ENCODE measurements at regions not wholly inside any gene's neighbourhood (a gene's known extent, or its start where the extent isn't known, plus 50 kb on each side); places are given as distances from the start of the nearest gene placed in this dataset.
"Not testable (repeated sequence)": the region's sequence is repeated elsewhere in the genome, so short reads cannot be mapped to it uniquely, and the experiment has no call there.

DNA sequence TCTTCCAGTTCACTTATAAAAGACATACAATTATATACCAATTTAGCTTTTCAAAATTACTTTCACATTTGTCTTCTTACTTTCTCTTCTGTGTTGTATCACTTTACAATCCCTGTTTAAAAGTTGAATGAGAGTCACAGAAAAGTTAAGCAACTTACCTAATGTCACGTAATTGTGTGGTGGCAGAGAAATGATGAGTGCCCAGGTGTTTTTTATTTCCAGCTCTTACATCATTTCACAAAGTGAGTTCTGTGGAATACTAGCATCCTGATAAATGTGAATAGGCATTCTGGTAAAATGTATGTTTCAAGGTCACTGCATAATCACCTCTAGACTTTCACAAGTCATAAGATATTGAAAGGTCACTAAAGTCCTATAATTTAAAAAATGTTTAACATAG lies 133.0 kb upstream of the FIBIN start:
- DNase-seq (ENCODE audit: low read depth, low spot score), result no peak
- in situ Hi-C loops (cut with HindIII; ENCODE audit: low pct_unique_long_range_greater_than_20kb, low sequenced_read_pairs), result no loop called here

DNA sequence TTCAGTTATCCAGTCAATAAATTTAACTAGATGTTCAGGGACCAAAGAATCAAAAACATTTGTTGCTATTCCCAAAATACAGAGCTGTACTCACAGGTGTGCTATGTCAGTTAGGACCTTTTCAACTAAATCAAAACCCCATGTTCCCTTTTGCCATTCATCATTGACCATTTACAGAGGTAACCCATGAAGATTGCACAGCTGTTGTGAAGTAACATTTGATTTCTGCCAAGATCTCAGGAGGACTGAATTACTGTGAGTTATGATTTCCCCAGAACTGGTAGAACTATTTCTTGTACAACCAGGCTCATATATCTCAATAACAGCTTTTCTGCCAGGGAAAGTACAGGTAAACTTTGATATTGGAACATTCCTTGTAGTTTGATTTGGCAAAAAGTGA lies 131.1 kb upstream of the FIBIN start:
- in situ Hi-C loops (cut with HindIII; ENCODE audit: low pct_unique_long_range_greater_than_20kb, low sequenced_read_pairs), result no loop called here
- DNase-seq (ENCODE audit: low read depth, low spot score), result no peak

DNA sequence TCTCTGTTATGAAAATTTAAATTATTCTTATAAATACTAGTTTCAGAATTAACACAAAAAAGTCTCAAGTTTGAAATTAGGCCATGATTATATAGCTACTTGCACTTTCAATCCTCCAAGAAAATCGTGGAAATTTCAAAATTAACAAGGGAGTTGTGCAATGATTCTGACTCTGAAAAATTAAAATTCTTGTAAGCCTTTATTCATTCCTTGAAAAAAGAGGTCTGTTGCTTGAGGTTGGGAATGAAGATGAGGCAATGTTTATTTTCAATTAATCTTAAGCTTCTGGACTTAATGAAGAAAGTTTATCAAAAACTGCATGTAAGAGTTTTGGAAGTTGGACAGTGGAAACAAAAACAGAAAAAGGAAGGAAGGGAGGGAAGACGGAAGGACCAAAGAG lies 128.2 kb upstream of the FIBIN start:
- DNase-seq (ENCODE audit: low read depth, low spot score), result no peak
- in situ Hi-C loops (cut with HindIII; ENCODE audit: low pct_unique_long_range_greater_than_20kb, low sequenced_read_pairs), result no loop called here

DNA sequence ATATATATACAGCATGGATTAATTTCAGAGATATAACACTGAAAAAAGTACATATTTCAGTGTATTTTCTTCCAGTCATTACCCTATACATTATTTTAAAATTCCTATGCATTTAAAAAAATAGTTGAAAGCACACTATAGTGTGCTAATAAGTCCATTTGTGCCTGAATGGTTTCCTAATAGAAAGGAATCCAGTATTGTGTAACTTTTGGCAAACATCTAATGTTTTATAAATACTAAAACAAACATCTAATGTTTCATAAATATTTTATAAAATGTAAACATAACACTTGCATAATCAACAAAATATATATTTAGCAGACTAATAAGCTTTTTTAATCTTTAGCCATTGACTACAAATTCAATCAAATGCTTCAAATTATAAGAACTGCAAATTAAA lies 126.6 kb upstream of the FIBIN start:
- no peak for DNase-seq (ENCODE audit: low read depth, low spot score)
- in situ Hi-C loops (cut with HindIII; ENCODE audit: low pct_unique_long_range_greater_than_20kb, low sequenced_read_pairs), result no loop called here

DNA sequence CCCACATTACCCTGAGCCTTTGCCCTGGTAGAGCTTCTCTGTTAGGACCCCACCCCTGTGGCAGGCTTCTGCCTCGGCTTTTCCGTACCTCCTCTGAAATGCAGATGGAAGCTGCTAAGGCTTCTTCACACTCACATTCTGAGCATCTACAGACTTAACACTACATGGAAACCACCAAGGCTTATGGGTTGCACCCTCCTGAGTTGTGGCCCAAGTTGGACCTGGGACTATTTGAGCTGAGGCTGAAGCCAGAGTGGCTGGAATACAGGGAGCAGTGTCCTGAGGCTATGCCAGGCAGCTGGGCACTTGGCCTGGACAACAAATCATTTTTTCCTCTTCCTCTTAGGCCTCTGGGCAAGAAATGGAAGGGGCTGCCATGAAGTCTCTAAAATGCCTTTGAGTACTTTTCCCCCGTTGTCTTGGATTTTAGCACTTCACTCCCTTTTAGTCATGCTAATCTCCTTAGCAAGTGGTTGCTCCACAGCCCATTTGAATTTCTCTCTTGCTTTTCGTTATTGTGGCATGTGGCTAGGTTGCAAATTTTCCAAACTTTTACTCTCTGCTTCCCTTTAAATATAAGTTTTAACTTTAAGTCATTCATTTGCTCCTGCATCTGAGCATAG lies 114.8 kb upstream of the FIBIN start:
- in situ Hi-C loops (cut with HindIII; ENCODE audit: low pct_unique_long_range_greater_than_20kb, low sequenced_read_pairs), result no loop called here
- DNase-seq (ENCODE audit: low read depth, low spot score), result no peak

DNA sequence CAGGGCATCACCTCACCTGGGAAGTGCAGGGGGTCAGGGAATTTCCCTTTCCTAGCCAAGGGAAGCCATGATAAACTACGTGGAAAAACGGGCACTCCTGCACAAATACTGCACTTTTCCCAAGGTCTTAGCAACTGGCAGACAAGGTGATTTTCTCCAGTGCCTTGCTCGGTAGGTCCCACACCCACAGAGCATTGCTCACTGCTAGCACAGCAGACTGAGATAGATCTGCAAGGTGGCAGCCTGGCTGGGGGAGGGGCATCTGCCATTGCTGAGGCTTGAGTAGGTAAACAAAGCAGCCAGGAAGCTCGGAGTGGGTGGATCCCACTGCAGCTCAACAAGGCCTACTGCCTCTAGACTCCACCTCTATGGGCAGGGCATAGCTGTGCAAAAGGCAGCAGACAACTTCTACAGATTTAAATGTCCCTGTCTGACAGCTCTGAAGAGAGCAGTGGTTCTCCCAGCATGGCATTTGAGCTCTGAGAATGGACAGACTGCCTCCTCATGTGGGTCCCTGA lies 111.5 kb upstream of the FIBIN start:
- in situ Hi-C loops (cut with HindIII; ENCODE audit: low pct_unique_long_range_greater_than_20kb, low sequenced_read_pairs); DNase-seq (ENCODE audit: low read depth, low spot score): not testable (repeated sequence)

DNA sequence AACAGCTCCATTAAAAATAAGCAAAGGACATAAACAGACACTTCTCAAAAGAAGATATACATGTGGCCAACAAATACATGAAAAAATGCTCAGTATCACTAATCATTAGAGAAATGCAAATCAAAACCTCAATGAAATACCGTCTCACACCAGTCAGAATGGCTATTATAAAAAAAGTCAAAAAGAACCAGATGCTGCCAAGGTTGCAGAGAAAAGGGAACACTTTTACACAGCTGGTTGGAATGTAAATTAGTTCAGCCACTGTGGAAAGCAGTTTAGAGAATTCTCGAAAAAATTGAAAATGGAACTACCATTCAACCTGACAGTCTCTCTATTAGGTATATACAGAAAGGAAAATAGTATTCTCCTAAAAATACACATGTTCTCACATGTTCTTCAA lies 102.4 kb upstream of the FIBIN start:
- in situ Hi-C loops (cut with HindIII; ENCODE audit: low pct_unique_long_range_greater_than_20kb, low sequenced_read_pairs), result no loop called here
- no peak for DNase-seq (ENCODE audit: low read depth, low spot score)

DNA sequence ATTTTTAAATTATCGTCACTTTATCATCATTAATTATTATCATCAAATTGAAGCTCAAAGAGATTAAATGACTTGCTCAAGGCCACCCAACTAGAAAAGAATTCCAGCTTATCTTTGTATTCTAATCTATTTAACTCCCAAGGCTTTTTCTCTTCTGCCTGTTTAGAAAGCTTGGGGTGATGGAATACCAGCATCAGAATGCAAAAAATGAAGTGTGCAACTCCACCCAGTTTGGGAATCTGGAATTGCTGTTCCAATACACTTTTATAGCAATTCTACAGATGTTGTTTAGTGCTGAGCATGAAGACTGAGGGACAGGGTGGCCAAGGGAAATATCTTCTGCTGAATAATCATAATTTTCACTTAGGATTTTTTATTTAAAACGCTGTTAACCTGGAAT lies 97.2 kb upstream of the FIBIN start:
- DNase-seq (ENCODE audit: low read depth, low spot score), result no peak
- in situ Hi-C loops (cut with HindIII; ENCODE audit: low pct_unique_long_range_greater_than_20kb, low sequenced_read_pairs), result no loop called here

DNA sequence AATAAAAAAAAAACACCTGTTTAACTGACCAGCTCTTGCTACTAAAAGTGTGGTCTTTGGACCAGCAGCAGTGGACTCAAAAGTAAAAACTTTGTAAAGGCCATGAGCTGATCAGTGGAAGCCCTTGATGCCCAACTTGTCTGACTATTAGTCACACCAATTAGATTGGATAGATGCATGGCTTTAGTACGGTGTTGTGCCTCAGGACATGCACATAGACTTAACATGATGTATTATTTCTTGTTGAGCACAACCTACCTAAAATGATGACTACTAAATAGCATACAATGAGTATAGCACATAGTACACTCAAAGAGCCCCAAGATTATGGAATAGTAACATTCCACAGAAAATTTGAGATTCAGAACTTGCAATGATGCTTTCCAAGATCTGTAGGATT lies 95.1 kb upstream of the FIBIN start:
- in situ Hi-C loops (cut with HindIII; ENCODE audit: low pct_unique_long_range_greater_than_20kb, low sequenced_read_pairs), result no loop called here
- no peak for DNase-seq (ENCODE audit: low read depth, low spot score)

DNA sequence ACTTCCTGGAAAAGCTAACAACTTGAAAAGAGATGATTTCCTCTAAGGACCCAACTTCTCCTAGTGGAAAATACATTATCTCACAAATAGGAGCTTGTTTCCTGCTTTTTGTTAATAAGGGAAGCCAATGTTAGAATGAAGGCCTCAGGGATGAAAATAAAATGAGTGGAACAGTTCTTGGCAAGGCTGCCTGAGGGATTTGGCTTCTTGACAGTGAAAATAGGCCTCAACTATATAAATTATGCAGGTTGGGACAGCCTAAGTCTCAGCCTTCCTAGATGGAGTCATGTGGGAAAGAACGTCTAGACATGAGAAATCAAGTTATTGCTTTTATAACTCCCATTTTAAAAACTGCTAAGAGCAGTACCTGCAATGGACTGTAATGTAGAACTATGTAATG lies 92.8 kb upstream of the FIBIN start:
- no peak for DNase-seq (ENCODE audit: low read depth, low spot score)
- in situ Hi-C loops (cut with HindIII; ENCODE audit: low pct_unique_long_range_greater_than_20kb, low sequenced_read_pairs), result no loop called here

DNA sequence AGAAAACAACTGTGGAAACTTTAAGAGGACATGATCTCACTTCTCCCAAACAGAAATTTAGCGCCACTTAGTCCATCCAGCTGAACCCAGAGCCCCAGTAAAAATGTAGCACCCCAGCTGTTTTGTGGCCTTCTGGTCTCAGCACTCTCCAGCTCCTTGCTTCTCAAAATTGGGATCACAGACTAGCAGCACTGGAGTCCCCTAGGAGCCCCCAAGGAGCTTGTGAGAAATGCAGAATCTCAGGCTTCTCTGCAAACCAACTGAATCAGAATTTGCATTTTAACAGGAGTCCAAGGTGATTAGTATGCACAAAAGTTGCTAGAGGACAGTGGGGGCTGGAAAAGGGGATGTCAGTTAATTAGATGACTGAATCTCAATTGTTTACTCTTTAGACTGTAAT lies 89.8 kb upstream of the FIBIN start:
- in situ Hi-C loops (cut with HindIII; ENCODE audit: low pct_unique_long_range_greater_than_20kb, low sequenced_read_pairs), result no loop called here
- DNase-seq (ENCODE audit: low read depth, low spot score), result no peak

DNA sequence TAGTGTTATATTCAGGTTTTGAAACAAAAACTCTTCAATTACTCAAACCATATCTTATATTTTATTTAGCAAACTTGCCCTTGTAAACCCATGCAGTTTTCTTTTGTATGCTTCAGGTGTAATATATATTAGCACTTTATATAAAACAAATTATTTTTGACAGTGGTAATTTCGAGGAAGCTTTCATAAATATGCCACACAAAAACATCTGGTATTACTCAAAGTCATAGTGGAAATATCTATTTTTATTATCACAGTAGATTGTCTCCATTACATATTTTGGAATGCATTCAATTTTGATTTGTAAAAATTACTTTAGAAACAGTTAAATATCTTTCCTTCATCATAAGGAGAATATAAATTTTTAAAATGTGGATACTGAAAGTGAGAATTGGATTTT lies 89.1 kb upstream of the FIBIN start:
- DNase-seq (ENCODE audit: low read depth, low spot score), result no peak
- in situ Hi-C loops (cut with HindIII; ENCODE audit: low pct_unique_long_range_greater_than_20kb, low sequenced_read_pairs), result no loop called here

DNA sequence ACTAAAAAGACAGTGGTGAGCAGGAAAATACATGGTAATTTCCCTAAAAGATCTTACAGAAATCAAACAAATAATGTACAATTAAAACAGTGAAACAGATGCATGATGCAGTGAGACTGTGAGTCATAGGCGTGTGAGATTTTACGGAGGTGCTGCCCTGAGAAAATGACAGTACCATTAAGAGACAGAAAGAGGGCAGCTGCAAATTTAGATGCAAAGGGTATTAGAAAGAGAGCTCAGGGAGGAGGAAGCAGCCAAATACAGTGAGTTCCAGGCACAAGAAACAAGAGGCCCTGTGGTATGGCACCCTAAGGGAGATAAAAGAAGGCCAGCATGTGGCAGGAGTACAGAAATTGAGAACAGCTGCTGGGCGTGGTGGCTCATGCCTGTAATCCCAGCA lies 88.5 kb upstream of the FIBIN start:
- peak; percentile 17 for DNase-seq (ENCODE audit: low read depth, low spot score)
- in situ Hi-C loops (cut with HindIII; ENCODE audit: low pct_unique_long_range_greater_than_20kb, low sequenced_read_pairs), result no loop called here

DNA sequence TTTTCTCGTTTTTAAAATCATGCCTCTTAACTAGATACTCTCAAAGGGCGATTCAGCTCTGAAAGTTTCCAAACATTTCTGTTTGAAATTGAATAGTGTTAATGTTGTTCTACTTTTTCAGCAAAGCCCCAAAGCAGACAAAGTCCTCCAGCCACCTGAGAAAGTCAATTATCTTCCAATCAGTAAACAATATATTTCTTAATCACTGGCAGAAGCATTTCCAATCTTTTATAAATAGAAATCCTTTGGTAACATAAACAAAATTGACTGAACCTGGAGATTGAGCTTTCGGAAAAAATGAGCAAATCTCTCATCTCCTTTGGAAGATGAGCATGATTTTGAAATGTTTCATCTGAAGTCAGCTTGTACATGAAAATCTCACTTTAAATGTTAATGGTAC lies 84.4 kb upstream of the FIBIN start:
- in situ Hi-C loops (cut with HindIII; ENCODE audit: low pct_unique_long_range_greater_than_20kb, low sequenced_read_pairs), result no loop called here
- no peak for DNase-seq (ENCODE audit: low read depth, low spot score)

DNA sequence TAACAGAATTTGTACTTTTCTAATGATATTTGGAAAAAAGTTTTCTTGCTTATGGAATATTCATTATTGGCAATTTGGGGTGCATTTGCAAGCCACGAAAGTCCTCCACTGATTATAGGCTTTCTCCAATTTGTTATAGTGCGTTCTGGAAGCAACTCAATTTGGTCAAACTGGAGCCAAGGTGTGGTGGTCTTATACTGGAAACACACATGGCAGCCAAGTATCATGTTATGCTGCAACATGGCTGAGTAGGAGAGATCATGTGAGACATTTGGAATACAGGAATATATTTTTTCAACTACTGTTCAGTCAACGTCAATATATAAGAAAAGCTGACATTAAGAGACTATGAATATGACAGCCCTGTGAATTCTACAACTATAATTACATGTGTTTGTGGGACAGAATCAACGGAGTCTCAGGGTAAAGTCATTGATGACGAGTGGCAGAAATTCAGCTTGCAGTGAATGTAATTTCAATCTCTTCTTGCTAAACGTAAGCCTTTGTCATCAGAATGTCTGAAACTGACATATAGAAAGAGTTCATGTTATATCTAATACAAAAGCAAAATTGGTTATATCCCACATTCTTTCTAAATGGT lies 83.8 kb upstream of the FIBIN start:
- no peak for DNase-seq (ENCODE audit: low read depth, low spot score)
- in situ Hi-C loops (cut with HindIII; ENCODE audit: low pct_unique_long_range_greater_than_20kb, low sequenced_read_pairs), result no loop called here

DNA sequence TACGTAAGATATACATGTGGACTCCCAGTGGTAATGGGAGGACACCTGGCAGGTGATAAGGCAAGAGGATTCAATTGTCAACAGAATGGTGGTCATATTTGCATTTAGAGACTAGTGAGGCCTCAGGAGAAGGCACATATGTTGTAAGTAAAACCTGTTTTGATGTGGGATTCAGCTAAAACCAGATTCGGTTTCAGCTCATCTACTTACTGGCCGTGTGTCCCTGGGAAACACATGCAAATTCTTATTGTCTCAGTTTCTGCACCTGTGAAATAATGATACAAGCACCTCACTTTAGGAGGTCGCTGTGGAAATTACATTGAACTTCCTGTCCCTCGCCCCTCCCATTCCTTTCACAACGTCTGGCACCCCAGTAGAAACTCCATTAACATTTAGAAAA lies 78.9 kb upstream of the FIBIN start:
- no peak for DNase-seq (ENCODE audit: low read depth, low spot score)
- in situ Hi-C loops (cut with HindIII; ENCODE audit: low pct_unique_long_range_greater_than_20kb, low sequenced_read_pairs), result no loop called here

DNA sequence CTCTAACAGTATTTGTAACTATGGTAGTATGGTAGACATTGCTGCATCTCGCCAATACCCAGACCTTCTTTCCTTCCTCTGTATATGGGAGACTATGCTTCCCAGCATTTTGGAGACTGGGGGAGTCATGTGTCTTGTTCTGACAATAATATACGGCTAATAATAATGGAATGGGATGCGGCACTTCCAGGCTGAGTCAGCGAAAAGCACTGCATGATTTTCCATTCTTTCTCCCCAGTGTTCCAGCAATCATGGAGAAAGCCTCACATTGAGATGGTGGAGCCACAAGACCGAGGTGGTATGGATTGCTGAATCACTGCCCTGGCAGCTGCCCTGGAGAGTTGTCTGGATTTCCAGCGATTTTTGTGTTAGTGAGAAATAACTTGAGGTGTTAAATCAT lies 77.1 kb upstream of the FIBIN start:
- in situ Hi-C loops (cut with HindIII; ENCODE audit: low pct_unique_long_range_greater_than_20kb, low sequenced_read_pairs), result no loop called here
- no peak for DNase-seq (ENCODE audit: low read depth, low spot score)

DNA sequence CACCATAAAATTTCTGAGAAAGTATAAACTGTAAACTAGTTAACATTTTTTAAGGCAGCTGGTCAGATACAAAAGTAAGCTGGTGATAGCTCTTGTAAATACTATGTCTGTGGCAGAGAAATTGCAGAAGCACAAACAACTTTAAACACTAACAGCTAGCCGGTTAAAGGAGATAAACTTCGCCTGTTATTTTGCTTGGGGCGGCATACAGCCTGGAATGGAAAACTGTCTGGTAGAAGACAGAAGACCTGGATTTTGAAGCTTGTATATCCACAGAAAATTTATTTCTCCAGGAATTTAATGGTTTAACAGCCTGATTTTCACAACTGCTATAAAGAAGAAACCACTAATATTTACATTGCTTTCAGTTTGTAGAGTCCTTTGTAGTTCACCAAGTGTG lies 65.3 kb upstream of the FIBIN start:
- in situ Hi-C loops (cut with HindIII; ENCODE audit: low pct_unique_long_range_greater_than_20kb, low sequenced_read_pairs), result no loop called here
- DNase-seq (ENCODE audit: low read depth, low spot score), result no peak

DNA sequence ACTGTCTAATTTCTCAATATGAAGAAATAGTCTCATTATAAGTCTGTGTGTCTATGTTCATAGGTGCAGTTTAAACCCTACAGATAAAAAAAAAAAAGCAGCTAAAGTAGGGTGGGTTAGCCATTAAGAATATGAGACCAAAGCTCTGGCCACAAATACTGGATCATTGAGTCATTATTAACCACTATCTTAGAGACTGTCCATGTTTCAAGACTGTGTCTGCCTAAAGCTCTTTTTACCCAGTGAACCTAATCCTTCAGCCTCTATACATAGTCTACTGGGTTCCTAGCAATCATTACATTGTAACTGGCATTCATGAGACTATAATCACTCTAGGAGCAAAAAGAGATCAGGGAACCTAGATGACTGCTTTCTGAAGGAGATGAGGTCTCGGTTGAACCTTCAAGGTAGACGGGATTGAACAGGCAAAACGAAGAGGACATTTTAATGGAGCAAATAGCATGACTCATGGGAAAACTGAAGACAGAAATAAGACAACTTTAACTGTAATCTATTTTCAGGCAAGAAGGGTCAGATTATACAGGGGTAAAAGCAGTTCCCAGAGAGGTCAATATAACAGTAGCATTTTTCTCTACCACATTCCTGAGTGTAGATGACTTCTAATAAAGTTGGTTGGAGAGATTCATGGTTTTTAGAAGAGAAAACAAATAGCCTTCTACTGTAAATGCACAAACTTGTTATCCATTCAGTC lies 64.0 kb upstream of the FIBIN start:
- in situ Hi-C loops (cut with HindIII; ENCODE audit: low pct_unique_long_range_greater_than_20kb, low sequenced_read_pairs), result no loop called here
- no peak for DNase-seq (ENCODE audit: low read depth, low spot score)
